Left cardiac atrium (tissue), 4 donors: ENCODE measurements at regions not wholly inside any gene's neighbourhood (a gene's known extent, or its start where the extent isn't known, plus 50 kb on each side); places are given as distances from the start of the nearest gene placed in this dataset.
"Not testable (repeated sequence)": the region's sequence is repeated elsewhere in the genome, so short reads cannot be mapped to it uniquely, and the experiment has no call there.

ENCODE experiments used
- ATAC-seq, 2 donors: fragments of 200-7000 bp; cut with Tn5 transposase; one replicate each; pipeline ENCODE4 v1.9.1; 2020; ENCODE audit warnings: mild to moderate bottlenecking in 2 of 2, moderate library complexity in 2 of 2
- DNase-seq: peaks from one replicate; pipeline ENCODE4 v3.0.0-alpha.2; 2020
- intact Hi-C, 2 donors: fragments of 100-400 bp; cut with DNase I; formaldehyde crosslinking; loops; one replicate each; pipeline versions ENCODE4 v1.14.1 to v1.15.1; 2022 to 2023
- donor health status: DM: no; HTN: yes; CAD: no.
- donor health status: DM: no; HTN: yes; CAD: no; lungs with severe emphysema.
- donor health status: DM: yes; HTN: yes; CAD: no.
- donor health status: Dilated cardiomyopathy.

GRCh38 chr2:185583058-185583816 lies 155.4 kb upstream of the FSIP2 start:
- intact Hi-C loops, result no loop called here
- no peak for ATAC-seq
- no peak for DNase-seq

- intact Hi-C loops, ATAC-seq, DNase-seq: not testable (repeated sequence)
Measured at GRCh38 chr2:185585165-185585564, 153.4 kb upstream of the FSIP2 start.

DNA sequence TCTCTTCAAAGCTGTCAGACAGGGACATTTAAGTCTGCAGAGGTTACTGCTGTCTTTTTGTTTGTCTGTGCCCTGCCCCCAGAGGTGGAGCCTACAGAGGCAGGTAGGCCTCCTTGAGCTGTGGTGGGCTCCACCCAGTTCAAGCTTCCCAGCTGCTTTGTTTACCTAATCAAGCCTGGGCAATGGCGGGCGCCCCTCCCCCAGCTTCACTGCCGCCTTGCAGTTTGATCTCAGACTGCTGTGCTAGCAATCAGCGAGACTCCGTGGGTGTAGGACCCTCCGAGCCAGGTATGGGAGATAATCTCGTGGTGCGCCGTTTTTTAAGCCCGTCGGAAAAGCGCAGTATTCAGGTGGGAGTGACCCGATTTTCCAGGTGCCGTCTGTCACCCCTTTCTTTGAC lies 147.3 kb upstream of the FSIP2 start:
- intact Hi-C loops, ATAC-seq, DNase-seq: not testable (repeated sequence)

DNA sequence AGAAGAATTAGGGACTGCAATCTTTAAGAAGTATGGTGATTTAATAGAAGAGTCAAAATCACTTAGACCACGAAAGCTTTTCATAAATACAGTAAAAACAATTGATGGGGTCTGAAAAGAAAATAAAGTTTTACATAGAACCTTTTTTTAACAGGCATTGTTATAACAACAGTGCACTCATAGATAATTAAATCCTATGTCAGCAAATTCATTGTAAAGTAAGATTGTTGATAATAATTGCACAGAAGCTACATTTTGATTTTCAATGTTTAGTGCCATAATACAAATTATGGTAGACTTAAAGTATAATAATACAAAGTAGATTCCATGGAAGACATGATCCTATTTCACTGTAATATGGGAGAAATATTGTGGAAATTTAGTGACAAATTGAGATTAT lies 130.7 kb upstream of the FSIP2 start:
- DNase-seq (no peak), ATAC-seq (no peak)
- intact Hi-C loops, result loop anchor here in 1 of 2 donors (10.0 kb wide), 1 partner anchor 647 kb away; no protein-coding TSS in a partner anchor

- no peak for DNase-seq
Measured at GRCh38 chr2:185608799-185609198, 129.8 kb upstream of the FSIP2 start.

GRCh38 chr2:185610301-185610700 lies 128.3 kb upstream of the FSIP2 start:
- no peak for ATAC-seq
- intact Hi-C loops, result no loop called here
- DNase-seq, result no peak

More at GRCh38 chr2:185608799-185609198, 129.8 kb upstream of the FSIP2 start:
- intact Hi-C loops, result loop anchor here in 1 of 2 donors (10.0 kb wide), 1 partner anchor 646 kb away; no protein-coding TSS in a partner anchor
- no peak for ATAC-seq

DNA sequence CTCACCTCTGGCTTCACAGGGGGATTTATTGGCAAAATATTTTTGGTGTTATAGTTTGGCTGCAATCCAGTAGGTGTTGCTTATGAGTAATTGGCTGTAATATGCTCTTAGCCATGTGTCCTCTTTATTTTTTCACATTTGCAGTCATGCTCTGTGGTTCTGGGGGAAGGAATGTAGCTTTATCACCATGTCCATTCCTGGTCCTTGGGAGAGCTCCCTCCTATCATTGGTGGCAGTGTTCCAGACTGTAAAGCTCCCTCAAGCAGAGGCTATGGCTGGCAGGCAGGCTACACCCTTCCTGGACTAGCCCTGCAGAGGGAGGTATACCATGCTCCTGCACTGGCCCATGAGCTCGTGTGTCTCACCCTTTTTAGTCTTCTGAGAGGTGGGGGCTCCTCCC lies 120.0 kb upstream of the FSIP2 start:
- intact Hi-C loops, result no loop called here

DNA sequence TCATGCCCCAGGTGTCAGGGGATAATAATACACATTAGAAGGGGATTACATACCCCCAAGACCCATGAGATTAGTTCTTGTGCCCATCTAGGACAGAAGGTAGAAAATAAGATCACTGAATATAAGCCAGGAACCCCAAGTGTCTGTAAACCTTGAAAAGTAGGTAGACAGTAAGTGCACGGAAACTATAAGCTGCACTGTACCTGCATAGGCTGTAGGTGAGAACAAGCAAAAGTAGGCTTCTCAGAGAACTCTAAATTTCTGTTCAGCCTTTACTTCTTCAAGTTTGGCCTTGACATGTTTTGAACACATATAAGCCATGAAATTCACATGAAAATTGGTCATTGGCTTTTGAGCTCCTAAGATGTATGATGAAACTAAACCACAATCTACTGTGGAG lies 113.0 kb upstream of the FSIP2 start:
- intact Hi-C loops, result no loop called here
- DNase-seq, result no peak
- ATAC-seq, result no peak

More for the DNA sequence above, 120.0 kb upstream of the FSIP2 start:
- DNase-seq (no peak), ATAC-seq (no peak)

DNA sequence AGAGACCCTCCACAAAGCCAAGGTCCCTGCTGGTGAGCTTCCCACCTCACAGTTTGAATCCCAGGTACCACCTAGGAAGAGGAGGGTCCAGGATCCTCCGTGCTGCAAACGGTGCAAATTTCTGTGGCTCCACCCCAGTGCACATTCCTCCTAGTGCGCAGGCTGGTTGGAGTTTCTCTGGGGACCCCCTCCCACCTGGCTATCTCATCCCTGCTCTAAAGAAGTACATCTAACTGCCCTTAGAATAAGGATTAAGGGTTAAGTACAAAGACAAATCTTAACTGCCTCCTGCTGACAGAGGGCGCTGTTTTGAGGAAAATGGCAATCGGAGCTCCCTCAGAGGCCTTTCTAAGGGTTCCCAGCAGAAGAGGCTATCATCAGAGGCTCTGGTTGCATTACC lies 109.6 kb upstream of the FSIP2 start:
- intact Hi-C loops, result no loop called here
- ATAC-seq, result no peak
- DNase-seq, result no peak

DNA sequence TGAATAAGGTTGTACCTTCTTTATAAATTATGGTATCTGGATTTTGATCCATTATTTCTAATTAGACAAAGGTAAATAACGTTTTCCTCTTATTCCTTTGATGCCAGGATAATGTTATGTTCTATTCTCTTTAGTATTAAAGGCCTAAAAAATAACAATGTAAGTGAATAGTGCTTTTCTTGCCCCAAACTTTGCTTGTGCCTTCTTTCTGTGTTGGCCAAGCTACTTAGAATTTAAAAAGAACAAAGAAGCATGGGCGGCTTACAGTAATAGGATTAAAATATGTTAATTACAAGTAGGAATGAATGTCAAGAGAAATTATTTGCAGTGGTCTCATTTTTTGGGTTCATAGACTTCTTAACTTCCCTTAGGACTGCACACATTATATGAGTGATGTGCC lies 105.0 kb upstream of the FSIP2 start:
- intact Hi-C loops, result no loop called here
- ATAC-seq, result no peak

GRCh38 chr2:185638771-185639170 lies 99.8 kb upstream of the FSIP2 start:
- ATAC-seq (no peak), DNase-seq (no peak)
- intact Hi-C loops, result no loop called here

More for the DNA sequence above, 105.0 kb upstream of the FSIP2 start:
- DNase-seq, result no peak

DNA sequence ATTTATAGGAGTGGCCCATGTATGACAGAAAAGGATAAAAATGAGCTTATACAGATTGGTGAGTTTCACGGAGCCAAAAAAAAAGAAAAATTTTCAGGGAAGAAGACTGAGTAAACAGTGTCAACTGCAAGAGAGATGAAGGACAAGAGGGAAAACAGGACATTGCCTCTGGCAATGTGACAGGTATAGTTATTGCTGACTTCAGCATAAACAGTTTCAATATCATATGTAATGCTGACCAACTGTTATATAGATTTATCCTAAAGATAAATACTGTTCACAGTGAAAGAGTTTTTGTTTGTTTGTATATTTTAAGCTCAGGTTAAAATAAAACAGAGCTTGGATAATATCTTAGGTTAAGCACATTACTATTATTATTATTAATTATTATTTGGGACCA lies 98.0 kb upstream of the FSIP2 start:
- intact Hi-C loops, result no loop called here
- DNase-seq (no peak), ATAC-seq (no peak)

- DNase-seq (no peak), ATAC-seq (no peak)
- intact Hi-C loops, result no loop called here
Measured at GRCh38 chr2:185643434-185643833, 95.2 kb upstream of the FSIP2 start.

- intact Hi-C loops, result no loop called here
- ATAC-seq, result no peak
Measured at GRCh38 chr2:185644828-185645227, 93.8 kb upstream of the FSIP2 start.

DNA sequence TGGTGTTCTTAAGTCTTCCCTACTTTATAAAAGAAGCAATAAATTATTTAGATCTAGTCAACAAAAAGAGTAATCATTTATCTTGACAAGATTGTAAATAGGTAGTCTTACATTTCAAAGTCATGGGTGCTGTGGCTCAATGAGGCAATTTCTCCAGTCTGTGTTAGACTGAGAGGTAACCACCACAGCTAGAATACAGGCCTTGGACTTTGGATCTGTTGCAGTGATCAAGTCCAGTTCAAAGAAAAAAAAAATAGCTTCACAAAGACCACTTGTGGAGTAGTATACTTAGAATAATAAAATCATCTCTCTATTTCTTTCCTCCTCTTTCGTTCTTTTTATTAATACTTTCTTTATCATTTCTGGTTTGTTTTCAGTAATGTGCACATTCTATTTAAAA lies 93.1 kb upstream of the FSIP2 start:
- no peak for ATAC-seq
- intact Hi-C loops, result no loop called here

More at GRCh38 chr2:185644828-185645227, 93.8 kb upstream of the FSIP2 start:
- DNase-seq, result no peak

GRCh38 chr2:185658750-185659149 lies 79.9 kb upstream of the FSIP2 start:
- intact Hi-C loops, result no loop called here
- DNase-seq, result no peak
- ATAC-seq, result no peak

More for the DNA sequence above, 93.1 kb upstream of the FSIP2 start:
- no peak for DNase-seq

GRCh38 chr2:185663811-185664210 lies 74.8 kb upstream of the FSIP2 start:
- intact Hi-C loops, result no loop called here
- no peak for ATAC-seq
- DNase-seq, result no peak

DNA sequence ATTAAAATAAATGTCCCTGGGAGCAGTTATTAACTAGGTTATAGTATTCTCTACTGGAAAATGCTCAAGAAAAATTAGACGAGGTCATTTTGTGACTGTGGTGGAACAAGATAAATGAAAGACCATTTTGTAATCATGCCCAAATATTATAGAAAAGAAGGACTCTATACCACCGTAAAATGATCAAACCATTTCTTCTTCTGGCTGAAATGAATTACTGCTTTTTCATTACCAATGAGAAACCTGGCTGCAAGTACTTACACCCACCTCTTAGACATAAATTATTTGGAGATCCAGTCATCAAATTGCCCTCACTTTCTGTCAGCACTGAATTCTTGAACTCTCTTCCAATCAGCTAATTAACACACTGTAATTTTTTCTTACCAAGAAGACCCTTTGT lies 74.2 kb upstream of the FSIP2 start:
- ATAC-seq, result no peak
- intact Hi-C loops, result no loop called here
- no peak for DNase-seq

DNA sequence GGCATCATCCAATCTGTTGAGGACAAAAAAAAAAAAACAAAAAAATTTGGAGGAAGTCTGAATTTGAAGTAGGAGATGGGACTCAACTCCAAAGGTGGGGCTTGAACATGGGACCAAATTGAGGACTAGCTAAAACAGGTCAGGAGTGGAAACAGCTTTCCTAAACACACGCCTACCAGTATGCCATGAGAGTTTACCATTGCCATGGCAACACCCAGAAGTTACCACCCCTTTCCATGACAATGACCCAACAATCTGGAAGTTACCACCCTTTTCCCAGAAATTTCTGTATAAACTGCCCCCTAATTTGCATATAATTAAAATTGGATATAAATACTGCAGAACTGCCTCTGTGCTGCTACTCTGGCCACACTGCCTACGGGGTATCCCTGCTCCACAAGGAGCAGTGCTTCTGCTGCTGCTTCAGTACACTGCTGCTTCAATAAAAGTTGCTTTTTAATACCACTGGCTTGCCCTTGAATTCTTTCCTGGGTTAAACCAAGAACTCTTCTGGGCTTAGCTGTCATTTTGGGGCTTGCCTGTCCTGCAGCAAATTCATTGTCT lies 73.3 kb upstream of the FSIP2 start:
- intact Hi-C loops, result no loop called here
- DNase-seq (no peak), ATAC-seq (no peak)

GRCh38 chr2:185667452-185667851 lies 71.2 kb upstream of the FSIP2 start:
- intact Hi-C loops, result no loop called here
- no peak for DNase-seq
- no peak for ATAC-seq

- ATAC-seq (no peak), DNase-seq (no peak)
- intact Hi-C loops, result no loop called here
Measured at GRCh38 chr2:185668710-185669109, 69.9 kb upstream of the FSIP2 start.
